ENCODE measurements at regions not wholly inside any gene's neighbourhood (a gene's known extent, or its start where the extent isn't known, plus 50 kb on each side); places are given as distances from the start of the nearest gene placed in this dataset.

- TF ChIP-seq, protein P1, sequence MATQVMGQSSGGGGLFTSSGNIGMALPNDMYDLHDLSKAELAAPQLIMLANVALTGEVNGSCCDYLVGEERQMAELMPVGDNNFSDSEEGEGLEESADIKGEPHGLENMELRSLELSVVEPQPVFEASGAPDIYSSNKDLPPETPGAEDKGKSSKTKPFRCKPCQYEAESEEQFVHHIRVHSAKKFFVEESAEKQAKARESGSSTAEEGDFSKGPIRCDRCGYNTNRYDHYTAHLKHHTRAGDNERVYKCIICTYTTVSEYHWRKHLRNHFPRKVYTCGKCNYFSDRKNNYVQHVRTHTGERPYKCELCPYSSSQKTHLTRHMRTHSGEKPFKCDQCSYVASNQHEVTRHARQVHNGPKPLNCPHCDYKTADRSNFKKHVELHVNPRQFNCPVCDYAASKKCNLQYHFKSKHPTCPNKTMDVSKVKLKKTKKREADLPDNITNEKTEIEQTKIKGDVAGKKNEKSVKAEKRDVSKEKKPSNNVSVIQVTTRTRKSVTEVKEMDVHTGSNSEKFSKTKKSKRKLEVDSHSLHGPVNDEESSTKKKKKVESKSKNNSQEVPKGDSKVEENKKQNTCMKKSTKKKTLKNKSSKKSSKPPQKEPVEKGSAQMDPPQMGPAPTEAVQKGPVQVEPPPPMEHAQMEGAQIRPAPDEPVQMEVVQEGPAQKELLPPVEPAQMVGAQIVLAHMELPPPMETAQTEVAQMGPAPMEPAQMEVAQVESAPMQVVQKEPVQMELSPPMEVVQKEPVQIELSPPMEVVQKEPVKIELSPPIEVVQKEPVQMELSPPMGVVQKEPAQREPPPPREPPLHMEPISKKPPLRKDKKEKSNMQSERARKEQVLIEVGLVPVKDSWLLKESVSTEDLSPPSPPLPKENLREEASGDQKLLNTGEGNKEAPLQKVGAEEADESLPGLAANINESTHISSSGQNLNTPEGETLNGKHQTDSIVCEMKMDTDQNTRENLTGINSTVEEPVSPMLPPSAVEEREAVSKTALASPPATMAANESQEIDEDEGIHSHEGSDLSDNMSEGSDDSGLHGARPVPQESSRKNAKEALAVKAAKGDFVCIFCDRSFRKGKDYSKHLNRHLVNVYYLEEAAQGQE (IDR thresholded peaks at IDR 0.05): no peak
- TF ChIP-seq, protein P2, sequence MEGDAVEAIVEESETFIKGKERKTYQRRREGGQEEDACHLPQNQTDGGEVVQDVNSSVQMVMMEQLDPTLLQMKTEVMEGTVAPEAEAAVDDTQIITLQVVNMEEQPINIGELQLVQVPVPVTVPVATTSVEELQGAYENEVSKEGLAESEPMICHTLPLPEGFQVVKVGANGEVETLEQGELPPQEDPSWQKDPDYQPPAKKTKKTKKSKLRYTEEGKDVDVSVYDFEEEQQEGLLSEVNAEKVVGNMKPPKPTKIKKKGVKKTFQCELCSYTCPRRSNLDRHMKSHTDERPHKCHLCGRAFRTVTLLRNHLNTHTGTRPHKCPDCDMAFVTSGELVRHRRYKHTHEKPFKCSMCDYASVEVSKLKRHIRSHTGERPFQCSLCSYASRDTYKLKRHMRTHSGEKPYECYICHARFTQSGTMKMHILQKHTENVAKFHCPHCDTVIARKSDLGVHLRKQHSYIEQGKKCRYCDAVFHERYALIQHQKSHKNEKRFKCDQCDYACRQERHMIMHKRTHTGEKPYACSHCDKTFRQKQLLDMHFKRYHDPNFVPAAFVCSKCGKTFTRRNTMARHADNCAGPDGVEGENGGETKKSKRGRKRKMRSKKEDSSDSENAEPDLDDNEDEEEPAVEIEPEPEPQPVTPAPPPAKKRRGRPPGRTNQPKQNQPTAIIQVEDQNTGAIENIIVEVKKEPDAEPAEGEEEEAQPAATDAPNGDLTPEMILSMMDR (IDR thresholded peaks at IDR 0.05; ENCODE audit: low read depth, low read length, missing input control): no peak
- TF ChIP-seq, protein P3, sequence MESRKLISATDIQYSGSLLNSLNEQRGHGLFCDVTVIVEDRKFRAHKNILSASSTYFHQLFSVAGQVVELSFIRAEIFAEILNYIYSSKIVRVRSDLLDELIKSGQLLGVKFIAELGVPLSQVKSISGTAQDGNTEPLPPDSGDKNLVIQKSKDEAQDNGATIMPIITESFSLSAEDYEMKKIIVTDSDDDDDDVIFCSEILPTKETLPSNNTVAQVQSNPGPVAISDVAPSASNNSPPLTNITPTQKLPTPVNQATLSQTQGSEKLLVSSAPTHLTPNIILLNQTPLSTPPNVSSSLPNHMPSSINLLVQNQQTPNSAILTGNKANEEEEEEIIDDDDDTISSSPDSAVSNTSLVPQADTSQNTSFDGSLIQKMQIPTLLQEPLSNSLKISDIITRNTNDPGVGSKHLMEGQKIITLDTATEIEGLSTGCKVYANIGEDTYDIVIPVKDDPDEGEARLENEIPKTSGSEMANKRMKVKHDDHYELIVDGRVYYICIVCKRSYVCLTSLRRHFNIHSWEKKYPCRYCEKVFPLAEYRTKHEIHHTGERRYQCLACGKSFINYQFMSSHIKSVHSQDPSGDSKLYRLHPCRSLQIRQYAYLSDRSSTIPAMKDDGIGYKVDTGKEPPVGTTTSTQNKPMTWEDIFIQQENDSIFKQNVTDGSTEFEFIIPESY (IDR thresholded peaks at IDR 0.05): no peak
- no peak for TF ChIP-seq YY1 (IDR thresholded peaks at IDR 0.05)
- TF ChIP-seq GABPA (IDR thresholded peaks at IDR 0.05 in 1 of 2, conservative IDR thresholded peaks at IDR 0.05 in 1 of 2): no peak
- TF ChIP-seq TAF1 (conservative IDR thresholded peaks at IDR 0.05): no peak
- no peak for TF ChIP-seq RAD21 (IDR thresholded peaks at IDR 0.05)
- TF ChIP-seq, protein P4, sequence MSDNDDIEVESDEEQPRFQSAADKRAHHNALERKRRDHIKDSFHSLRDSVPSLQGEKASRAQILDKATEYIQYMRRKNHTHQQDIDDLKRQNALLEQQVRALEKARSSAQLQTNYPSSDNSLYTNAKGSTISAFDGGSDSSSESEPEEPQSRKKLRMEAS (IDR thresholded peaks at IDR 0.05): no peak
- no peak for TF ChIP-seq EGR1 (IDR thresholded peaks at IDR 0.05; ENCODE audit: low read depth in 2 of 2)
- TF ChIP-seq RXRA (IDR thresholded peaks at IDR 0.05): no peak
- TF ChIP-seq HNF4A (conservative IDR thresholded peaks at IDR 0.05): no peak
Measured at GRCh38 chr10:29719281-29719675, 84.5 kb upstream of the SVIL start.
